ENCODE measurements at regions not wholly inside any gene's neighbourhood (a gene's known extent, or its start where the extent isn't known, plus 50 kb on each side); places are given as distances from the start of the nearest gene placed in this dataset.

- H3K79me2 ChIP-seq (ENCODE audit: low read depth), result no peaks in the 10 kb centered on the region
- H2AFZ ChIP-seq (replicated peaks), result no peak overlapping the region
- TF ChIP-seq CTCF (IDR thresholded peaks at IDR 0.05) (no peak), EZH2 (IDR thresholded peaks at IDR 0.05) (no peak), EZH2phosphoT487 (IDR thresholded peaks at IDR 0.05) (no peak)
- H3K27ac Mint-ChIP-seq, result no peak overlapping the region
- H3K9me3 Mint-ChIP-seq, result no peaks in the 10 kb centered on the region
- H3K4me1 Mint-ChIP-seq, result peaks cover 12% of the 10 kb centered on the region
- no peak overlapping the region for H3K4me3 ChIP-seq
- no peak for DNase-seq (ENCODE audit: low spot score)
- no peak overlapping the region for H3K4me3 Mint-ChIP-seq
- H3K36me3 ChIP-seq, result no peaks in the 10 kb centered on the region
- H3K9ac ChIP-seq, result no peak overlapping the region
- no peaks in the 10 kb centered on the region for H3F3A ChIP-seq (ENCODE audit: low read depth)
- no peaks in the 10 kb centered on the region for H3K9me3 ChIP-seq (ENCODE audit: low read depth)
- H3K27me3 ChIP-seq, result no peaks in the 10 kb centered on the region
- no peaks in the 10 kb centered on the region for H3K4me1 ChIP-seq
- H3K27ac ChIP-seq, result no peak overlapping the region
- peaks cover 10% of the 10 kb centered on the region for H3K27me3 Mint-ChIP-seq (ENCODE audit: insufficient read depth, low read depth)
- H4K20me1 ChIP-seq (ENCODE audit: low read depth), result no peaks in the 10 kb centered on the region
- H3K36me3 Mint-ChIP-seq, result no peaks in the 10 kb centered on the region
- no peak overlapping the region for H3K4me2 ChIP-seq
Measured at GRCh38 chr4:153137677-153138630, 66.3 kb upstream of the TRIM2 start.

GRCh38 chr4:153138736-153139135 is 65.5 kb upstream of the TRIM2 start:
- Mint-ChIP-seq H3K27ac (no peak overlapping the region), H3K27me3 (ENCODE audit: insufficient read depth, low read depth) (peaks cover 10% of the 10 kb centered on the region), H3K9me3 (no peaks in the 10 kb centered on the region), H3K36me3 (no peaks in the 10 kb centered on the region), H3K4me1 (peaks cover 20% of the 10 kb centered on the region), H3K4me3 (no peak overlapping the region)
- Histone ChIP-seq H2AFZ (replicated peaks) (no peak overlapping the region), H3K9ac (no peak overlapping the region), H3K9me3 (ENCODE audit: low read depth) (no peaks in the 10 kb centered on the region), H4K20me1 (ENCODE audit: low read depth) (no peaks in the 10 kb centered on the region), H3K4me1 (no peaks in the 10 kb centered on the region), H3F3A (ENCODE audit: low read depth) (no peaks in the 10 kb centered on the region), H3K27me3 (no peaks in the 10 kb centered on the region), H3K79me2 (ENCODE audit: low read depth) (no peaks in the 10 kb centered on the region), H3K27ac (no peak overlapping the region), H3K4me3 (no peak overlapping the region), H3K36me3 (no peaks in the 10 kb centered on the region), H3K4me2 (no peak overlapping the region)
- TF ChIP-seq EZH2 (IDR thresholded peaks at IDR 0.05) (no peak), CTCF (IDR thresholded peaks at IDR 0.05) (no peak), EZH2phosphoT487 (IDR thresholded peaks at IDR 0.05) (no peak)
- DNase-seq (ENCODE audit: low spot score), result no peak

GRCh38 chr4:153140294-153140693 is 63.9 kb upstream of the TRIM2 start:
- H3F3A ChIP-seq (ENCODE audit: low read depth), result no peaks in the 10 kb centered on the region
- no peaks in the 10 kb centered on the region for H3K4me1 ChIP-seq
- H3K4me3 ChIP-seq, result no peak overlapping the region
- Mint-ChIP-seq H3K4me3 (no peak overlapping the region), H3K27ac (no peak overlapping the region), H3K4me1 (peaks cover 35% of the 10 kb centered on the region), H3K27me3 (ENCODE audit: insufficient read depth, low read depth) (peaks cover 10% of the 10 kb centered on the region), H3K9me3 (no peaks in the 10 kb centered on the region), H3K36me3 (no peaks in the 10 kb centered on the region)
- H4K20me1 ChIP-seq (ENCODE audit: low read depth), result no peaks in the 10 kb centered on the region
- H2AFZ ChIP-seq (replicated peaks), result peak overlapping the region; percentile 34
- no peaks in the 10 kb centered on the region for H3K36me3 ChIP-seq
- no peaks in the 10 kb centered on the region for H3K79me2 ChIP-seq (ENCODE audit: low read depth)
- no peak overlapping the region for H3K9ac ChIP-seq
- H3K27me3 ChIP-seq, result no peaks in the 10 kb centered on the region
- DNase-seq (ENCODE audit: low spot score), result no peak
- TF ChIP-seq CTCF (IDR thresholded peaks at IDR 0.05), result no peak
- TF ChIP-seq EZH2 (IDR thresholded peaks at IDR 0.05), result no peak
- no peak for TF ChIP-seq EZH2phosphoT487 (IDR thresholded peaks at IDR 0.05)
- H3K9me3 ChIP-seq (ENCODE audit: low read depth), result no peaks in the 10 kb centered on the region
- no peak overlapping the region for H3K27ac ChIP-seq
- H3K4me2 ChIP-seq, result no peak overlapping the region

Data from neural progenitor cell (in vitro differentiated cells).